ENCODE measurements at regions not wholly inside any gene's neighbourhood (a gene's known extent, or its start where the extent isn't known, plus 50 kb on each side); places are given as distances from the start of the nearest gene placed in this dataset. TPM values are rescaled to one million over a fixed set of nuclear protein-coding genes. Genes with fewer than 3 reads are reported as not detected.

DNA sequence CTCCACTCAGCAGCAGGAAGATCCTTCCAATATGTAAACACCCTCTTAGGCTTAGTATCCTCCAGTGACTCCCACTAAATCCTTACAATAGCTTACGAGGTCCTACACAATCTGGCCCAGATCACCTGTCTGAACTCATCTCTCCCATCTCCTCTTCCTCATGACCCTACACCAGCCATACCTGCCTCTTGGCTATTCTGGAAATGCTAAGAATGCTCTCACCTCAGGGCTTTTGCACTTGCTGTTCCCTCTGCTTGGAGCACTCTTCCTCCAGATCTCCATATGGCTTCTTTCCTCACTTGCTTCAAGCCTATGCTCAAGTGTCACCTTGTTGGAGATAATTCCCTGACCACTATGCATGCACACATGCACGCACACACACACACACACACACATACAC, 50.8 kb upstream of the FRMD4A start:
- peaks cover 32% of the 10 kb centered on the region for H3K4me1 Mint-ChIP-seq (ENCODE audit: low read depth, unreplicated experiment)
- H3K36me3 Mint-ChIP-seq (ENCODE audit: insufficient read depth, unreplicated experiment): no peaks in the 10 kb centered on the region
- H3K4me3 Mint-ChIP-seq (ENCODE audit: low read depth, unreplicated experiment): peak overlapping the region; percentile 15
- H3K9me3 Mint-ChIP-seq (ENCODE audit: low read depth, unreplicated experiment): no peaks in the 10 kb centered on the region
- DNase-seq: no peak
- intact Hi-C loops (cut with micrococcal nuclease; ENCODE audit: unreplicated experiment): no loop called here
- CTCF ChIA-PET: interaction anchor here (0.7 kb wide), 1 partner anchor 12 kb away, joined by 3 read pairs; no protein-coding TSS in a partner anchor
- H3K27ac Mint-ChIP-seq (ENCODE audit: unreplicated experiment): peak overlapping the region; percentile 46
- BruUV-seq (replicated peaks): no TSS peak
- TF ChIP-seq, protein P1, sequence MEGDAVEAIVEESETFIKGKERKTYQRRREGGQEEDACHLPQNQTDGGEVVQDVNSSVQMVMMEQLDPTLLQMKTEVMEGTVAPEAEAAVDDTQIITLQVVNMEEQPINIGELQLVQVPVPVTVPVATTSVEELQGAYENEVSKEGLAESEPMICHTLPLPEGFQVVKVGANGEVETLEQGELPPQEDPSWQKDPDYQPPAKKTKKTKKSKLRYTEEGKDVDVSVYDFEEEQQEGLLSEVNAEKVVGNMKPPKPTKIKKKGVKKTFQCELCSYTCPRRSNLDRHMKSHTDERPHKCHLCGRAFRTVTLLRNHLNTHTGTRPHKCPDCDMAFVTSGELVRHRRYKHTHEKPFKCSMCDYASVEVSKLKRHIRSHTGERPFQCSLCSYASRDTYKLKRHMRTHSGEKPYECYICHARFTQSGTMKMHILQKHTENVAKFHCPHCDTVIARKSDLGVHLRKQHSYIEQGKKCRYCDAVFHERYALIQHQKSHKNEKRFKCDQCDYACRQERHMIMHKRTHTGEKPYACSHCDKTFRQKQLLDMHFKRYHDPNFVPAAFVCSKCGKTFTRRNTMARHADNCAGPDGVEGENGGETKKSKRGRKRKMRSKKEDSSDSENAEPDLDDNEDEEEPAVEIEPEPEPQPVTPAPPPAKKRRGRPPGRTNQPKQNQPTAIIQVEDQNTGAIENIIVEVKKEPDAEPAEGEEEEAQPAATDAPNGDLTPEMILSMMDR (IDR thresholded peaks at IDR 0.05; ENCODE audit: unreplicated experiment): no peak
- no peaks in the 10 kb centered on the region for H3K27me3 Mint-ChIP-seq (ENCODE audit: unreplicated experiment)

DNA sequence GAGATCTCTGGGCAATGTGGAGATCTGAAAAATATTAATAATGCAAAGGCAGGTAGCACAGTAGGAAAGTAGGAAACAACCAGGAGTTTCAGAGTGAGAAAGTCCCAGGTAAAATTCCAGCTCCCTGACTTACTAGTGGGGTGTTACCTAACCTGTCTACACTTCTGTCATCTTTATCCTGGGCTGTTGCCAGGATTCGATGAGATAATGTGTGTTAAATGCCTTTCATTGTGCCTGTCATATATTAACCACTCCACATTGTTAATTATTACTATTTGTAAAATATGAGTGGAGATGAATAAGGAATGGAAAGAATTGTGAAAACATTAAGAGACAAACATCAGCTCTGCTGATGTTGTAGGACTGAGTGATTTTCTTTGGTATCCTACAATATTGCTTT, 50.0 kb upstream of the FRMD4A start:
- BruUV-seq (replicated peaks): no TSS peak
- intact Hi-C loops (cut with micrococcal nuclease; ENCODE audit: unreplicated experiment): no loop called here
- H3K4me3 Mint-ChIP-seq (ENCODE audit: low read depth, unreplicated experiment): peak overlapping the region; percentile 15
- DNase-seq: peak; percentile 62
- peak overlapping the region; percentile 46 for H3K27ac Mint-ChIP-seq (ENCODE audit: unreplicated experiment)
- H3K36me3 Mint-ChIP-seq (ENCODE audit: insufficient read depth, unreplicated experiment): no peaks in the 10 kb centered on the region
- TF ChIP-seq, protein P1 (IDR thresholded peaks at IDR 0.05; ENCODE audit: unreplicated experiment): no peak
- peaks cover 32% of the 10 kb centered on the region for H3K4me1 Mint-ChIP-seq (ENCODE audit: low read depth, unreplicated experiment)
- no peaks in the 10 kb centered on the region for H3K9me3 Mint-ChIP-seq (ENCODE audit: low read depth, unreplicated experiment)
- H3K27me3 Mint-ChIP-seq (ENCODE audit: unreplicated experiment): no peaks in the 10 kb centered on the region
- CTCF ChIA-PET: no interaction called here

Small RNA genes lying in the stretch of these regions (microRNA-seq; reads per million reads assigned to microRNA genes)
- gene MIR1265: not detected
- not detected for gene MIR4293
